ENCODE measurements at regions not wholly inside any gene's neighbourhood (a gene's known extent, or its start where the extent isn't known, plus 50 kb on each side); places are given as distances from the start of the nearest gene placed in this dataset.

GRCh38 chr6:133610971-133611370, 277.9 kb upstream of the TCF21 start:
- no peak for TF ChIP-seq CTCF (IDR thresholded peaks at IDR 0.05; ENCODE audit: low read depth, low read length)
- no peak overlapping the region for H3K4me3 ChIP-seq (ENCODE audit: low read depth, low read length)

GRCh38 chr6:133612459-133612858, 276.5 kb upstream of the TCF21 start:
- no peak for TF ChIP-seq CTCF (IDR thresholded peaks at IDR 0.05; ENCODE audit: low read depth, low read length)

GRCh38 chr6:133613211-133613610, 275.7 kb upstream of the TCF21 start:
- no peak for TF ChIP-seq CTCF (IDR thresholded peaks at IDR 0.05; ENCODE audit: low read depth, low read length)
- no peak overlapping the region for H3K4me3 ChIP-seq (ENCODE audit: low read depth, low read length)

More at GRCh38 chr6:133612459-133612858, 276.5 kb upstream of the TCF21 start:
- no peak overlapping the region for H3K4me3 ChIP-seq (ENCODE audit: low read depth, low read length)

GRCh38 chr6:133621751-133622150, 267.2 kb upstream of the TCF21 start:
- TF ChIP-seq CTCF (IDR thresholded peaks at IDR 0.05; ENCODE audit: low read depth, low read length): no peak
- H3K4me3 ChIP-seq (ENCODE audit: low read depth, low read length): no peak overlapping the region

- no peak for TF ChIP-seq CTCF (IDR thresholded peaks at IDR 0.05; ENCODE audit: low read depth, low read length)
- no peak overlapping the region for H3K4me3 ChIP-seq (ENCODE audit: low read depth, low read length)
Measured at GRCh38 chr6:133623065-133623464, 265.8 kb upstream of the TCF21 start.

- no peak for TF ChIP-seq CTCF (IDR thresholded peaks at IDR 0.05; ENCODE audit: low read depth, low read length)
- H3K4me3 ChIP-seq (ENCODE audit: low read depth, low read length): no peak overlapping the region
Measured at GRCh38 chr6:133623621-133624020, 265.3 kb upstream of the TCF21 start.

- TF ChIP-seq CTCF (IDR thresholded peaks at IDR 0.05; ENCODE audit: low read depth, low read length): no peak
- H3K4me3 ChIP-seq (ENCODE audit: low read depth, low read length): no peak overlapping the region
Measured at GRCh38 chr6:133626096-133626666, 262.7 kb upstream of the TCF21 start.

Data from WI38 (cell line).